ENCODE measurements at regions not wholly inside any gene's neighbourhood (a gene's known extent, or its start where the extent isn't known, plus 50 kb on each side); places are given as distances from the start of the nearest gene placed in this dataset.

- Histone ChIP-seq H4K20me1 (ENCODE audit: control insufficient read depth, insufficient read depth, insufficient read length) (no peaks in the 10 kb centered on the region), H3K79me2 (ENCODE audit: insufficient read depth, low read length) (no peaks in the 10 kb centered on the region), H3K18ac (ENCODE audit: insufficient read length, low read depth, low read length) (no peak overlapping the region), H3K4ac (ENCODE audit: low read depth, low read length) (no peak overlapping the region), H4K8ac (replicated peaks; ENCODE audit: insufficient read length, low read depth, low read length) (no peak overlapping the region), H3K56ac (ENCODE audit: insufficient read length, low read depth, low read length) (no peak overlapping the region), H2BK120ac (ENCODE audit: low read depth, low read length, poor library complexity, severe bottlenecking) (no peak overlapping the region), H3K23me2 (ENCODE audit: insufficient read length, low read depth, low read length, poor library complexity, severe bottlenecking) (no peaks in the 10 kb centered on the region), H3T11ph (ENCODE audit: low read length) (no peak overlapping the region), H3K79me1 (ENCODE audit: insufficient read depth, low read depth, low read length, poor library complexity, severe bottlenecking) (no peaks in the 10 kb centered on the region), H2AK5ac (ENCODE audit: insufficient read length, low read length) (no peak overlapping the region), H3K9me3 (ENCODE audit: control insufficient read depth, low read depth, low read length) (no peaks in the 10 kb centered on the region), H4K91ac (ENCODE audit: insufficient read length, low read depth, low read length) (no peak overlapping the region), H2AFZ (ENCODE audit: low read length) (no peak overlapping the region), H3K4me2 (ENCODE audit: insufficient read depth, insufficient read length, low read length) (no peak overlapping the region), H3K23ac (ENCODE audit: insufficient read length, low read depth, low read length) (no peak overlapping the region), H2BK15ac (ENCODE audit: low read depth, low read length) (no peak overlapping the region), H3K4me1 (ENCODE audit: insufficient read depth, low read length) (no peaks in the 10 kb centered on the region), H2BK5ac (ENCODE audit: insufficient read length, low read length) (no peak overlapping the region), H2BK12ac (ENCODE audit: insufficient read length, low read depth, low read length) (no peak overlapping the region), H2BK20ac (ENCODE audit: low read depth, low read length, poor library complexity, severe bottlenecking) (no peak overlapping the region), H3K9ac (ENCODE audit: extremely low read depth, insufficient read length, low read length) (no peak overlapping the region), H4K5ac (ENCODE audit: insufficient read length, low read depth, low read length) (no peak overlapping the region), H3K14ac (ENCODE audit: insufficient read depth, low read length) (no peak overlapping the region), H3K27ac (ENCODE audit: insufficient read length, low read depth, low read length) (no peak overlapping the region), H3K27me3 (ENCODE audit: insufficient read depth, low read length) (no peaks in the 10 kb centered on the region)
- Mint-ChIP-seq H3K4me3 (no peak overlapping the region), H3K36me3 (ENCODE audit: insufficient read depth in 1 of 3, low read depth in 3 of 3) (no peaks in the 10 kb centered on the region; a peak in 1 of 7 replicates), H3K9me3 (no peaks in the 10 kb centered on the region), H3K27ac (no peak overlapping the region), H3K27me3 (ENCODE audit: low read depth) (peaks cover 2% of the 10 kb centered on the region), H3K4me1 (peaks cover 19 to 20% of the 10 kb centered on the region in 2 experiments)
- DNase-seq = no peak
- TF ChIP-seq CTCF (conservative IDR thresholded peaks at IDR 0.05) = no peak
- WGBS (ENCODE audit: extremely low coverage, insufficient read length, low lambda C conversion rate) = no CpG with 5 or more reads among the region's 3 CpGs
Observed at GRCh38 chr9:107585465-107585864, 95.9 kb upstream of the KLF4 start.
